WTC11 (cell line): ENCODE measurements at regions not wholly inside any gene's neighbourhood (a gene's known extent, or its start where the extent isn't known, plus 50 kb on each side); places are given as distances from the start of the nearest gene placed in this dataset.

ENCODE experiments used
- ATAC-seq: fragments of 200-7000 bp; cut with Tn5 transposase; 2 replicates; pipeline ENCODE4 v1.10.0; 2021; ENCODE audit warnings: mild to moderate bottlenecking, moderate library complexity
- CTCF ChIA-PET: fragments of 300-600 bp; sonication (Branson Sonifier 250); formaldehyde crosslinking; loops from one replicate; lab custom pipeline; 2021; ENCODE audit warnings: antibody characterized with exemption; lab: Charles Lee
- POLR2A ChIA-PET: fragments of 350-600 bp; sonication (Branson Sonifier 250); formaldehyde crosslinking; loops from one replicate; lab custom pipeline; 2021; ENCODE audit warnings: antibody characterized with exemption; lab: Charles Lee
- DNase-seq: peaks from one replicate; pipeline ENCODE4 v3.0.0; 2021; ENCODE audit warnings: low spot score
- H3K27ac Mint-ChIP-seq: 2 replicates; pipeline ENCODE4 v1.8.0; 2021; ENCODE audit warnings: mixed read lengths
- H3K27me3 Mint-ChIP-seq: 2 replicates; pipeline ENCODE4 v1.8.0; 2021; ENCODE audit warnings: low read depth, mild to moderate bottlenecking, moderate library complexity, mixed read lengths
- H3K36me3 Mint-ChIP-seq: 2 replicates; pipeline ENCODE4 v1.8.0; 2021; ENCODE audit warnings: mixed read lengths
- H3K4me1 Mint-ChIP-seq: 2 replicates; pipeline ENCODE4 v1.8.0; 2022; ENCODE audit warnings: mixed read lengths
- H3K4me3 Mint-ChIP-seq: 2 replicates; pipeline ENCODE4 v1.8.0; 2021; ENCODE audit warnings: mild to moderate bottlenecking, moderate library complexity, mixed read lengths
- H3K9me3 Mint-ChIP-seq: 2 replicates; pipeline ENCODE4 v1.8.0; 2021; ENCODE audit warnings: mixed read lengths
- CREM ChIP-seq: sonication (generic); formaldehyde crosslinking; IDR thresholded peaks from 2 replicates; pipeline ENCODE4 v1.8.1; 2022; ENCODE audit warnings: mild to moderate bottlenecking, missing genetic modification reagents, moderate library complexity
- FOXP1 ChIP-seq: sonication (generic); formaldehyde crosslinking; IDR thresholded peaks from 2 replicates; pipeline ENCODE4 v1.8.0; 2022; ENCODE audit warnings: missing genetic modification reagents, mild to moderate bottlenecking, moderate library complexity, borderline replicate concordance
- FOXP4 ChIP-seq: sonication (generic); formaldehyde crosslinking; IDR thresholded peaks from 2 replicates; pipeline ENCODE4 v1.8.0; 2022; ENCODE audit warnings: mild to moderate bottlenecking, missing genetic modification reagents
- GRHL2 ChIP-seq: fragments of 250-450 bp; sonication (Bioruptor Pico); IDR thresholded peaks from 2 replicates; pipeline ENCODE4 v1.8.0; 2022; ENCODE audit warnings: mild to moderate bottlenecking, moderate library complexity; ENCODE audit not compliant: insufficient replicate concordance, severe bottlenecking
- NR1H2 ChIP-seq: sonication (generic); formaldehyde crosslinking; IDR thresholded peaks from 2 replicates; pipeline ENCODE4 v1.9.0; 2021; ENCODE audit warnings: mild to moderate bottlenecking, moderate library complexity, missing genetic modification reagents
- NR3C1 ChIP-seq: sonication (generic); formaldehyde crosslinking; conservative IDR thresholded peaks from 2 replicates; pipeline ENCODE4 v1.8.1; 2023; ENCODE audit warnings: low read depth, mild to moderate bottlenecking, missing genetic modification reagents
- SOX15 ChIP-seq: fragments of 250-450 bp; sonication (Bioruptor Pico); IDR thresholded peaks from 2 replicates; pipeline ENCODE4 v1.9.0; 2021; ENCODE audit warnings: mild to moderate bottlenecking
- TP53 ChIP-seq: sonication (generic); formaldehyde crosslinking; IDR thresholded peaks from 2 replicates; pipeline ENCODE4 v1.8.1; 2023; ENCODE audit warnings: mild to moderate bottlenecking, missing genetic modification reagents
- ZNF317 ChIP-seq: sonication (generic); formaldehyde crosslinking; IDR thresholded peaks from 2 replicates; pipeline ENCODE4 v1.8.1; 2023; ENCODE audit warnings: low read depth, mild to moderate bottlenecking, moderate library complexity, missing genetic modification reagents, borderline replicate concordance
- ZNF416 ChIP-seq: fragments of 250-450 bp; sonication (Bioruptor Pico); IDR thresholded peaks from 2 replicates; pipeline ENCODE4 v1.9.0; 2021; ENCODE audit warnings: mild to moderate bottlenecking, inconsistent platforms
- ZNF425 ChIP-seq: fragments of 250-450 bp; sonication (Bioruptor Pico); conservative IDR thresholded peaks from 2 replicates; pipeline ENCODE4 v1.9.0; 2021; ENCODE audit warnings: mild to moderate bottlenecking
- TF ChIP-seq, protein P1 (sequence below): fragments of 250-450 bp; sonication (Bioruptor Pico); IDR thresholded peaks from 2 replicates; pipeline ENCODE4 v2.1.2; 2022; ENCODE audit warnings: mild to moderate bottlenecking, moderate library complexity
- TF ChIP-seq, protein P2 (sequence below): sonication (generic); formaldehyde crosslinking; IDR thresholded peaks from 2 replicates; pipeline ENCODE4 v1.8.0; 2023; ENCODE audit warnings: missing genetic modification reagents
- TF ChIP-seq, protein P3 (sequence below): sonication (generic); formaldehyde crosslinking; IDR thresholded peaks from 2 replicates; pipeline ENCODE4 v1.8.1; 2022; ENCODE audit warnings: low read depth, missing genetic modification reagents, borderline replicate concordance
- TF ChIP-seq, protein P4 (sequence below): sonication (generic); formaldehyde crosslinking; IDR thresholded peaks from 2 replicates; pipeline ENCODE4 v1.8.0; 2022; ENCODE audit warnings: missing genetic modification reagents

GRCh38 chr10:52525761-52526160 lies 211.7 kb downstream of the DKK1 start (continued):
- TF ChIP-seq, protein P1, sequence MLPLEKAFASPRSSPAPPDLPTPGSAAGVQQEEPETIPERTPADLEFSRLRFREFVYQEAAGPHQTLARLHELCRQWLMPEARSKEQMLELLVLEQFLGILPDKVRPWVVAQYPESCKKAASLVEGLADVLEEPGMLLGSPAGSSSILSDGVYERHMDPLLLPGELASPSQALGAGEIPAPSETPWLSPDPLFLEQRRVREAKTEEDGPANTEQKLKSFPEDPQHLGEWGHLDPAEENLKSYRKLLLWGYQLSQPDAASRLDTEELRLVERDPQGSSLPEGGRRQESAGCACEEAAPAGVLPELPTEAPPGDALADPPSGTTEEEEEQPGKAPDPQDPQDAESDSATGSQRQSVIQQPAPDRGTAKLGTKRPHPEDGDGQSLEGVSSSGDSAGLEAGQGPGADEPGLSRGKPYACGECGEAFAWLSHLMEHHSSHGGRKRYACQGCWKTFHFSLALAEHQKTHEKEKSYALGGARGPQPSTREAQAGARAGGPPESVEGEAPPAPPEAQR (CRISPR knock-in tag): no peak
- TF ChIP-seq, protein P2, sequence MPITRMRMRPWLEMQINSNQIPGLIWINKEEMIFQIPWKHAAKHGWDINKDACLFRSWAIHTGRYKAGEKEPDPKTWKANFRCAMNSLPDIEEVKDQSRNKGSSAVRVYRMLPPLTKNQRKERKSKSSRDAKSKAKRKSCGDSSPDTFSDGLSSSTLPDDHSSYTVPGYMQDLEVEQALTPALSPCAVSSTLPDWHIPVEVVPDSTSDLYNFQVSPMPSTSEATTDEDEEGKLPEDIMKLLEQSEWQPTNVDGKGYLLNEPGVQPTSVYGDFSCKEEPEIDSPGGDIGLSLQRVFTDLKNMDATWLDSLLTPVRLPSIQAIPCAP (CRISPR knock-in tag): no peak
- TF ChIP-seq TP53 (CRISPR knock-in tag) (no peak), CREM (CRISPR knock-in tag) (no peak), SOX15 (CRISPR knock-in tag) (no peak), FOXP1 (no peak), NR1H2 (CRISPR knock-in tag) (no peak)

GRCh38 chr10:52526251-52526823 lies 212.3 kb downstream of the DKK1 start:
- no peaks in the 10 kb centered on the region for H3K9me3 Mint-ChIP-seq
- ChIA-PET POLR2A (no interaction called here), CTCF (no interaction called here)
- H3K4me1 Mint-ChIP-seq: 0 out of 2 replicates have a peak, but pooled peaks cover 3% of the 10 kb centered on the region
- no peaks in the 10 kb centered on the region for H3K27me3 Mint-ChIP-seq
- H3K27ac Mint-ChIP-seq: no peak overlapping the region
- no peaks in the 10 kb centered on the region for H3K36me3 Mint-ChIP-seq
- TF ChIP-seq, protein P3, sequence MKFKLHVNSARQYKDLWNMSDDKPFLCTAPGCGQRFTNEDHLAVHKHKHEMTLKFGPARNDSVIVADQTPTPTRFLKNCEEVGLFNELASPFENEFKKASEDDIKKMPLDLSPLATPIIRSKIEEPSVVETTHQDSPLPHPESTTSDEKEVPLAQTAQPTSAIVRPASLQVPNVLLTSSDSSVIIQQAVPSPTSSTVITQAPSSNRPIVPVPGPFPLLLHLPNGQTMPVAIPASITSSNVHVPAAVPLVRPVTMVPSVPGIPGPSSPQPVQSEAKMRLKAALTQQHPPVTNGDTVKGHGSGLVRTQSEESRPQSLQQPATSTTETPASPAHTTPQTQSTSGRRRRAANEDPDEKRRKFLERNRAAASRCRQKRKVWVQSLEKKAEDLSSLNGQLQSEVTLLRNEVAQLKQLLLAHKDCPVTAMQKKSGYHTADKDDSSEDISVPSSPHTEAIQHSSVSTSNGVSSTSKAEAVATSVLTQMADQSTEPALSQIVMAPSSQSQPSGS: no peak
- TF ChIP-seq FOXP4 (no peak), GRHL2 (CRISPR knock-in tag) (no peak), ZNF416 (CRISPR knock-in tag) (no peak), ZNF425 (no peak), ZNF317 (CRISPR knock-in tag) (no peak), NR3C1 (CRISPR knock-in tag) (no peak)
- TF ChIP-seq, protein P4, sequence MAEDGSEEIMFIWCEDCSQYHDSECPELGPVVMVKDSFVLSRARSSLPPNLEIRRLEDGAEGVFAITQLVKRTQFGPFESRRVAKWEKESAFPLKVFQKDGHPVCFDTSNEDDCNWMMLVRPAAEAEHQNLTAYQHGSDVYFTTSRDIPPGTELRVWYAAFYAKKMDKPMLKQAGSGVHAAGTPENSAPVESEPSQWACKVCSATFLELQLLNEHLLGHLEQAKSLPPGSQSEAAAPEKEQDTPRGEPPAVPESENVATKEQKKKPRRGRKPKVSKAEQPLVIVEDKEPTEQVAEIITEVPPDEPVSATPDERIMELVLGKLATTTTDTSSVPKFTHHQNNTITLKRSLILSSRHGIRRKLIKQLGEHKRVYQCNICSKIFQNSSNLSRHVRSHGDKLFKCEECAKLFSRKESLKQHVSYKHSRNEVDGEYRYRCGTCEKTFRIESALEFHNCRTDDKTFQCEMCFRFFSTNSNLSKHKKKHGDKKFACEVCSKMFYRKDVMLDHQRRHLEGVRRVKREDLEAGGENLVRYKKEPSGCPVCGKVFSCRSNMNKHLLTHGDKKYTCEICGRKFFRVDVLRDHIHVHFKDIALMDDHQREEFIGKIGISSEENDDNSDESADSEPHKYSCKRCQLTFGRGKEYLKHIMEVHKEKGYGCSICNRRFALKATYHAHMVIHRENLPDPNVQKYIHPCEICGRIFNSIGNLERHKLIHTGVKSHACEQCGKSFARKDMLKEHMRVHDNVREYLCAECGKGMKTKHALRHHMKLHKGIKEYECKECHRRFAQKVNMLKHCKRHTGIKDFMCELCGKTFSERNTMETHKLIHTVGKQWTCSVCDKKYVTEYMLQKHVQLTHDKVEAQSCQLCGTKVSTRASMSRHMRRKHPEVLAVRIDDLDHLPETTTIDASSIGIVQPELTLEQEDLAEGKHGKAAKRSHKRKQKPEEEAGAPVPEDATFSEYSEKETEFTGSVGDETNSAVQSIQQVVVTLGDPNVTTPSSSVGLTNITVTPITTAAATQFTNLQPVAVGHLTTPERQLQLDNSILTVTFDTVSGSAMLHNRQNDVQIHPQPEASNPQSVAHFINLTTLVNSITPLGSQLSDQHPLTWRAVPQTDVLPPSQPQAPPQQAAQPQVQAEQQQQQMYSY: no peak
- DNase-seq (no peak), ATAC-seq (no peak)
- H3K4me3 Mint-ChIP-seq: no peak overlapping the region
